ENCODE measurements at regions not wholly inside any gene's neighbourhood (a gene's known extent, or its start where the extent isn't known, plus 50 kb on each side); places are given as distances from the start of the nearest gene placed in this dataset.

DNA sequence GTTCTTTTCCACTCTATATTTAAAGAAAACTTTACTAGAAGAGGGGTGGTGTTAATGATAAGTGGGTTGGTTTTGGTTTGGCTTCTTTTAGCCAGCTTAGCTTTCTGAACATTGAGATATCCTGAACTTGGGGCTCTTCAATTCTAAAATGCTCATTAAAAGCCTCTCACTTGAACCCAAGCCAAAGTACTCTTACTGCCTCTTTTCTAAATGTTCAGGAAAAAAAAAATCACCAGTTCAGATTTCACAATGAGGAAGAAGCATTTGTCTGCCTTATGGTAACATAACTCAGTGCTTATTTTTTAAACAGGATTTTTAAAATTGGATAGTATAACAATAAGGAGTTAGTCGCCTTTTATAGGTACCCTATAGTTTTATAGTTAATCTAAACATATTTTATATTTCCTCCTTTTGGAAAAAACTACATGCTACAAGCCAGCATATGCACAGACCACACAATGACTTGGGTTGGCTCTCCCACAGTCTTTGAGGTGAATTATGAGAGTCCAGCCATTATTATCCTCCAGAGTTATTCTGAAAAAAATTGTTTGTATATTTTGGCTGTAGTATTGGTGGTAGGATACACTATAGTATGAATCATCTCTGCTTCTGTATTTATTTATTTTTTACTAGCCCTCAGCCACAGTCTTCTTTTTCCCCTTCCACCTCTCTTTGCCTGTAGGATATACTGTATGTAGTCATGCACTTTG lies 195.5 kb upstream of the TMPO start:
- TF ChIP-seq, protein P1, sequence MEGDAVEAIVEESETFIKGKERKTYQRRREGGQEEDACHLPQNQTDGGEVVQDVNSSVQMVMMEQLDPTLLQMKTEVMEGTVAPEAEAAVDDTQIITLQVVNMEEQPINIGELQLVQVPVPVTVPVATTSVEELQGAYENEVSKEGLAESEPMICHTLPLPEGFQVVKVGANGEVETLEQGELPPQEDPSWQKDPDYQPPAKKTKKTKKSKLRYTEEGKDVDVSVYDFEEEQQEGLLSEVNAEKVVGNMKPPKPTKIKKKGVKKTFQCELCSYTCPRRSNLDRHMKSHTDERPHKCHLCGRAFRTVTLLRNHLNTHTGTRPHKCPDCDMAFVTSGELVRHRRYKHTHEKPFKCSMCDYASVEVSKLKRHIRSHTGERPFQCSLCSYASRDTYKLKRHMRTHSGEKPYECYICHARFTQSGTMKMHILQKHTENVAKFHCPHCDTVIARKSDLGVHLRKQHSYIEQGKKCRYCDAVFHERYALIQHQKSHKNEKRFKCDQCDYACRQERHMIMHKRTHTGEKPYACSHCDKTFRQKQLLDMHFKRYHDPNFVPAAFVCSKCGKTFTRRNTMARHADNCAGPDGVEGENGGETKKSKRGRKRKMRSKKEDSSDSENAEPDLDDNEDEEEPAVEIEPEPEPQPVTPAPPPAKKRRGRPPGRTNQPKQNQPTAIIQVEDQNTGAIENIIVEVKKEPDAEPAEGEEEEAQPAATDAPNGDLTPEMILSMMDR (IDR thresholded peaks at IDR 0.05; ENCODE audit: low read length) = no peak
- no peak for TF ChIP-seq EZH2 (IDR thresholded peaks at IDR 0.05; ENCODE audit: borderline replicate concordance, low read length)
